ENCODE measurements at regions not wholly inside any gene's neighbourhood (a gene's known extent, or its start where the extent isn't known, plus 50 kb on each side); places are given as distances from the start of the nearest gene placed in this dataset.

- Histone ChIP-seq H3K4me1 (replicated peaks; ENCODE audit: insufficient read depth) (no peaks in the 10 kb centered on the region), H4K20me1 (ENCODE audit: insufficient read depth) (no peaks in the 10 kb centered on the region), H3K79me2 (ENCODE audit: low read depth) (no peaks in the 10 kb centered on the region), H3K27me3 (ENCODE audit: insufficient read depth, low read depth) (peaks cover 46% of the 10 kb centered on the region), H3K27ac (no peak overlapping the region), H3F3A (ENCODE audit: insufficient read depth, low read depth) (no peaks in the 10 kb centered on the region), H3K4me2 (no peak overlapping the region), H3K36me3 (ENCODE audit: low read depth) (no peaks in the 10 kb centered on the region), H3K9me2 (ENCODE audit: insufficient read depth) (no peaks in the 10 kb centered on the region), H3K9me3 (ENCODE audit: insufficient read depth, low read depth) (0 out of 2 replicates have a peak, but pooled peaks cover 4% of the 10 kb centered on the region), H3K4me3 (no peak overlapping the region), H2AFZ (no peak overlapping the region)
- ChIA-PET POLR2A (ENCODE audit: unreplicated experiment) (no interaction called here), CTCF (no interaction called here)
- no peak for DNase-seq
- no peak for TF ChIP-seq CTCF (conservative IDR thresholded peaks at IDR 0.05)
- no peak for TF ChIP-seq EZH2 (IDR thresholded peaks at IDR 0.05; ENCODE audit: low read depth)
- intact Hi-C loops (cut with micrococcal nuclease; ENCODE audit: unreplicated experiment) = no loop called here
- no TSS peak for BruUV-seq (replicated peaks)
Measured at GRCh38 chr2:71852141-71852711, 295.4 kb downstream of the CYP26B1 start.

- Histone ChIP-seq H3K9me3 (ENCODE audit: insufficient read depth, low read depth) (0 out of 2 replicates have a peak, but pooled peaks cover 4% of the 10 kb centered on the region), H4K20me1 (ENCODE audit: insufficient read depth) (no peaks in the 10 kb centered on the region), H3K27me3 (ENCODE audit: insufficient read depth, low read depth) (peaks cover 40% of the 10 kb centered on the region), H3K9me2 (ENCODE audit: insufficient read depth) (no peaks in the 10 kb centered on the region), H3K36me3 (ENCODE audit: low read depth) (no peaks in the 10 kb centered on the region), H3K4me1 (replicated peaks; ENCODE audit: insufficient read depth) (no peaks in the 10 kb centered on the region), H2AFZ (no peak overlapping the region), H3K4me2 (no peak overlapping the region), H3K27ac (no peak overlapping the region), H3K79me2 (ENCODE audit: low read depth) (no peaks in the 10 kb centered on the region), H3K4me3 (no peak overlapping the region), H3F3A (ENCODE audit: insufficient read depth, low read depth) (no peaks in the 10 kb centered on the region)
- TF ChIP-seq CTCF (conservative IDR thresholded peaks at IDR 0.05) (no peak), EZH2 (IDR thresholded peaks at IDR 0.05; ENCODE audit: low read depth) (no peak)
- intact Hi-C loops (cut with micrococcal nuclease; ENCODE audit: unreplicated experiment) = no loop called here
- CTCF ChIA-PET = no interaction called here
- DNase-seq = no peak
- POLR2A ChIA-PET (ENCODE audit: unreplicated experiment) = no interaction called here
- BruUV-seq (replicated peaks) = no TSS peak
Measured at GRCh38 chr2:71851094-71851750, 296.4 kb downstream of the CYP26B1 start.

GRCh38 chr2:71850306-71850801 lies 297.3 kb downstream of the CYP26B1 start:
- no peak for DNase-seq
- Histone ChIP-seq H3K27me3 (ENCODE audit: insufficient read depth, low read depth) (peaks cover 31% of the 10 kb centered on the region), H2AFZ (no peak overlapping the region), H3K27ac (no peak overlapping the region), H3F3A (ENCODE audit: insufficient read depth, low read depth) (no peaks in the 10 kb centered on the region), H3K9me3 (ENCODE audit: insufficient read depth, low read depth) (no peaks in the 10 kb centered on the region), H3K36me3 (ENCODE audit: low read depth) (no peaks in the 10 kb centered on the region), H3K79me2 (ENCODE audit: low read depth) (no peaks in the 10 kb centered on the region), H4K20me1 (ENCODE audit: insufficient read depth) (no peaks in the 10 kb centered on the region), H3K4me3 (no peak overlapping the region), H3K9me2 (ENCODE audit: insufficient read depth) (no peaks in the 10 kb centered on the region), H3K4me2 (no peak overlapping the region), H3K4me1 (replicated peaks; ENCODE audit: insufficient read depth) (no peaks in the 10 kb centered on the region)
- TF ChIP-seq CTCF (conservative IDR thresholded peaks at IDR 0.05) (no peak), EZH2 (IDR thresholded peaks at IDR 0.05; ENCODE audit: low read depth) (no peak)
- intact Hi-C loops (cut with micrococcal nuclease; ENCODE audit: unreplicated experiment) = no loop called here
- CTCF ChIA-PET = no interaction called here
- POLR2A ChIA-PET (ENCODE audit: unreplicated experiment) = no interaction called here
- no TSS peak for BruUV-seq (replicated peaks)

Measured in PC-9 (cell line).